Mesothelial cell of epicardium (in vitro differentiated cells): ENCODE measurements at regions not wholly inside any gene's neighbourhood (a gene's known extent, or its start where the extent isn't known, plus 50 kb on each side); places are given as distances from the start of the nearest gene placed in this dataset.

Experiments
- DNase-seq, 2 experiments: peaks; one replicate each; pipeline ENCODE4 v3.0.0; 2021; ENCODE audit warnings: low spot score in 2 of 2; ENCODE audit not compliant: unreplicated experiment in 2 of 2
- H3K27ac Mint-ChIP-seq: 2 replicates; pipeline ENCODE4 v1.8.0; 2021; ENCODE audit warnings: mixed read lengths
- H3K27me3 Mint-ChIP-seq: 2 replicates; pipeline ENCODE4 v1.8.0; 2021; ENCODE audit warnings: low read depth, mixed read lengths
- H3K36me3 Mint-ChIP-seq: 2 replicates; pipeline ENCODE4 v1.8.0; 2021; ENCODE audit warnings: mixed read lengths
- H3K4me1 Mint-ChIP-seq: 2 replicates; pipeline ENCODE4 v1.8.0; 2021; ENCODE audit warnings: mixed read lengths
- H3K4me3 Mint-ChIP-seq: 2 replicates; pipeline ENCODE4 v1.8.0; 2021; ENCODE audit warnings: mild to moderate bottlenecking, moderate library complexity, mixed read lengths
- H3K9me3 Mint-ChIP-seq: 2 replicates; pipeline ENCODE4 v1.8.0; 2021; ENCODE audit warnings: mixed read lengths
- TF ChIP-seq, protein P1 (sequence below): fragments of 200-600 bp; sonication (generic); IDR thresholded peaks from one replicate; pipeline ENCODE4 v1.5.0; 2021; ENCODE audit warnings: antibody characterized with exemption; ENCODE audit not compliant: unreplicated experiment

DNA sequence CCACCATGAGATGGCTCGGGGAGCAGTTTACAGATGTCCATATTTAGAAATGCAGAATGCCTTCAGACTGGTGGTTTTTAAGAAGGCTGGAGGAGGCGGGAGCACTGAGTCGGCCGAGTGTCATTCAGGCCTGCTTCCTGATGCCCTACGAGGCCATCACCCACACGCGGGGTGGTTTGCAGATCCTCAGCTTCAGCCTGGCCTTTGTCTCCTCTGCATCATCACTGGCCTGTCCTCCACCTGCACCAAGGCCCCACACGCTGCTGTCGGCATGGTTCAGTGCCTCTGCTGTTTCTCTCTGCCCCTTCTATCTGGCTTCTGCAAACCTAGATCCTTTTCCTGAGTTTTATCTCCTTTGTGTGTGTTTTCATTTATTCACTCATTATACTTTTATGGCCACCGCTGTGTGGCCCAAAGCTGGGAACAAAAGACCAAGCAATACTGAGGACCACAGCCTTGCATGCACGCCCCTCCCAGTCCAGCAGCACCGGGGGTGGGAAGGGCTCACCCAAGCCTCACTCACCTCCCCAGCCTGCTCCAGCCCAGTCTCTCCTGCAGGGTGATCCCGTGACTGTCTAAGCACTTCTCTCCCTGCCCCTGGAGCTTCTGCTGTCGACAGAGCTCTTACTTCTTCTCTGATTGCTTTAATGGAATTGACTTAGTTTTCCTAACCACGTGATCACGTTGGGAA is 240.8 kb downstream of the TEX29 start:
- no peaks in the 10 kb centered on the region for H3K9me3 Mint-ChIP-seq
- H3K4me3 Mint-ChIP-seq: no peak overlapping the region
- DNase-seq: peak in 1 of 2 experiments; percentile 5
- H3K27ac Mint-ChIP-seq: no peak overlapping the region
- no peaks in the 10 kb centered on the region for H3K36me3 Mint-ChIP-seq
- no peaks in the 10 kb centered on the region for H3K4me1 Mint-ChIP-seq
- TF ChIP-seq, protein P1, sequence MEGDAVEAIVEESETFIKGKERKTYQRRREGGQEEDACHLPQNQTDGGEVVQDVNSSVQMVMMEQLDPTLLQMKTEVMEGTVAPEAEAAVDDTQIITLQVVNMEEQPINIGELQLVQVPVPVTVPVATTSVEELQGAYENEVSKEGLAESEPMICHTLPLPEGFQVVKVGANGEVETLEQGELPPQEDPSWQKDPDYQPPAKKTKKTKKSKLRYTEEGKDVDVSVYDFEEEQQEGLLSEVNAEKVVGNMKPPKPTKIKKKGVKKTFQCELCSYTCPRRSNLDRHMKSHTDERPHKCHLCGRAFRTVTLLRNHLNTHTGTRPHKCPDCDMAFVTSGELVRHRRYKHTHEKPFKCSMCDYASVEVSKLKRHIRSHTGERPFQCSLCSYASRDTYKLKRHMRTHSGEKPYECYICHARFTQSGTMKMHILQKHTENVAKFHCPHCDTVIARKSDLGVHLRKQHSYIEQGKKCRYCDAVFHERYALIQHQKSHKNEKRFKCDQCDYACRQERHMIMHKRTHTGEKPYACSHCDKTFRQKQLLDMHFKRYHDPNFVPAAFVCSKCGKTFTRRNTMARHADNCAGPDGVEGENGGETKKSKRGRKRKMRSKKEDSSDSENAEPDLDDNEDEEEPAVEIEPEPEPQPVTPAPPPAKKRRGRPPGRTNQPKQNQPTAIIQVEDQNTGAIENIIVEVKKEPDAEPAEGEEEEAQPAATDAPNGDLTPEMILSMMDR: no peak
- H3K27me3 Mint-ChIP-seq: peaks cover 56% of the 10 kb centered on the region

DNA sequence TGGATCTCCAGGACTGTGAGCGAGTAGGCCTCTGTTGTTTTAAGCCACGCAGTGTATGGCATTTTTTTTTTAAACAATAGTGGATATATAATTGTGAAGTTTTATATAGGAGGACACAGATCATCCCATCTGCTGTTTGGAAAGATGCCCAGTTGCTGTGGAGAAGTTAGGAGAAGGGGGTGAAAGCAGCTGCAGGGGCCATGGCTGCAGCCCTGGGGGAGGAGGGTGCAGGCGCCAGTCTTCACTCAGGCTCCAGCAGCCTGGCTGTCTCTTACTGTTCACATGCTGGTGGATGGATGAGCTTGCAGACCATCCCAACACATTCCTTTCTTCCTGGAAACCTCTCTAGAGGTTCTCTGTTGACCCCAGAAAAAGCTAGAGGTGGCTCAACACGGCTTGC is 242.3 kb downstream of the TEX29 start:
- H3K4me1 Mint-ChIP-seq: no peaks in the 10 kb centered on the region

DNA sequence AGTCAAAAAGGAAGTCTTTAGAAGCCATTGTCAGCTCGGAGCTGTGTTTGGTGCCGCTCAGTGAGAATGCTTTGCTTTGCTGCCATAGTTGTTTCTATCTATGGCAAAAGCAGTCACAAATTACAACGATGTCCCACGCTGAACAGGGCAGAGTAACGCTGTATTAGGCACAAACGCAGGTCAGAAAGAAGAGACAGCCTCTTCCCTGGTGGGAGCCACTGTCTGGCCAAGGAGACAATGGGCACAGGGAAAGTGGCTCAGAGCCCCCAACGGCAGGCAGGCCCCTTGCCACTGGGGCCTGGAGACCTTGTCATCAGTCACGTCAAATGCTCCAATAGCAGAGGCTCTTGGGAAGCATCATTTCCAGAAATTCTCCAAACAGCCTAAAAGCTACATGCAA is 244.2 kb downstream of the TEX29 start:
- no peak overlapping the region for H3K27ac Mint-ChIP-seq
- no peak for DNase-seq
- peaks cover 16% of the 10 kb centered on the region for H3K9me3 Mint-ChIP-seq
- TF ChIP-seq, protein P1: no peak
- H3K4me1 Mint-ChIP-seq: no peaks in the 10 kb centered on the region
- H3K36me3 Mint-ChIP-seq: no peaks in the 10 kb centered on the region
- no peak overlapping the region for H3K4me3 Mint-ChIP-seq
- peaks cover 35% of the 10 kb centered on the region for H3K27me3 Mint-ChIP-seq

More for the DNA sequence above, 242.3 kb downstream of the TEX29 start:
- no peaks in the 10 kb centered on the region for H3K36me3 Mint-ChIP-seq
- H3K4me3 Mint-ChIP-seq: no peak overlapping the region
- no peak overlapping the region for H3K27ac Mint-ChIP-seq
- DNase-seq: no peak
- peaks cover 2% of the 10 kb centered on the region for H3K9me3 Mint-ChIP-seq
- TF ChIP-seq, protein P1: no peak
- H3K27me3 Mint-ChIP-seq: peaks cover 44% of the 10 kb centered on the region

DNA sequence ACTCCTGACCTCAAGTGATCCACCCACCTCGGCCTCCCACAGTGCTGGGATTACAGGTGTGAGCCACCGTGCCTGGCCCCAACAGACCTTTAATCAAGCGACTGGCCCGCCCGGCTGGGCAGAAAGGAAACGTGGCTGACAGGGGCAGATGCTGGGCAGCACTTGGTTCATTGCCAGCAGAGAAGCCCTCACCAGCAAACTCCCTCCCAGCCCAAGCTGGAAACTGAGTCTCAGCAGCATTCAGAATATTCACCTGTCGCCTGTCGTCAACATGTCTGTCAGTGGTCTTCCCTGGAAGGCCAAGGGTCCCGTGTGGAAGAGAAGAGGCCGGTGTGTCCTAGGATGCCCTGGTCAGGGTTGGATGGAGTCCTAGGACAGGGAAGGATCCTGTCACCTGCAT is 245.0 kb downstream of the TEX29 start:
- Mint-ChIP-seq H3K36me3 (no peaks in the 10 kb centered on the region), H3K4me1 (no peaks in the 10 kb centered on the region), H3K9me3 (peaks cover 16% of the 10 kb centered on the region), H3K27ac (no peak overlapping the region), H3K4me3 (no peak overlapping the region), H3K27me3 (peaks cover 29% of the 10 kb centered on the region)
- no peak for DNase-seq
- TF ChIP-seq, protein P1: no peak

DNA sequence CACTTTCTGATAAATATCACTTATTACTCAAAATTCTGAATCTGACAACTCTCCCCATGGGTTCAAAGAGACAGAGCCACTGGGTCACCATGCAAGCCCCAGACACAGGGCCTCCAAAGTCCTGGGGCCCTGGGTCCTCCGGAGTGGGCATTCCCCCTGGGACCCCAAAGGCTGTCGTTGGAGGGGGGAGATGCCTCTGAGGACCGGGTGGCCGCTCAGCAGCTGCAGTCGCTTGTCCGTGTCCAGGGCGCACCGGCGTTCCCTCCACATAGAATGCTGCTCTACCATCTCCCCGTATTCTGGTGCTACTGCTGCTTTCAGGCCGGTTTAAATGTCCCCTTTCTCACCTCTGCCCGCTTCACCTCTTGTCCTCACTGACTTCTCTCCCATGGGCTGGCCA is 246.1 kb downstream of the TEX29 start:
- no peaks in the 10 kb centered on the region for H3K4me1 Mint-ChIP-seq
- H3K27ac Mint-ChIP-seq: no peak overlapping the region
- TF ChIP-seq, protein P1: no peak
- H3K27me3 Mint-ChIP-seq: peaks cover 23% of the 10 kb centered on the region
- H3K36me3 Mint-ChIP-seq: no peaks in the 10 kb centered on the region
- DNase-seq: no peak
- peaks cover 16% of the 10 kb centered on the region for H3K9me3 Mint-ChIP-seq
- H3K4me3 Mint-ChIP-seq: no peak overlapping the region
